Aorta (tissue), 5 donors: ENCODE measurements at regions not wholly inside any gene's neighbourhood (a gene's known extent, or its start where the extent isn't known, plus 50 kb on each side); places are given as distances from the start of the nearest gene placed in this dataset.
"Not testable (repeated sequence)": the region's sequence is repeated elsewhere in the genome, so short reads cannot be mapped to it uniquely, and the experiment has no call there.

Source experiments
- ATAC-seq: fragments of 200-7000 bp; cut with Tn5 transposase; one replicate; pipeline ENCODE4 v1.9.1; 2022; ENCODE audit warnings: moderate library complexity; ENCODE audit not compliant: low FRiP score
- DNase-seq, 2 donors: peaks; one replicate each; pipeline ENCODE4 v3.0.0-alpha.2; 2020
- H3K27ac ChIP-seq, 2 donors: one replicate each; pipeline ENCODE4 v1.5.1; 2013; ENCODE audit warnings: low read length in 2 of 2, mild to moderate bottlenecking in 2 of 2, moderate library complexity in 2 of 2, control low read depth in 1 of 2, inconsistent platforms in 1 of 2, low read depth in 1 of 2
- H3K27me3 ChIP-seq, 2 donors: one replicate each; pipeline ENCODE4 v1.6.1; 2013; ENCODE audit warnings: control low read depth in 1 of 2, low read length in 1 of 2, mild to moderate bottlenecking in 1 of 2, moderate library complexity in 1 of 2; ENCODE audit not compliant: insufficient read depth in 2 of 2, control insufficient read depth in 1 of 2
- H3K36me3 ChIP-seq, 2 donors: one replicate each; pipeline ENCODE4 v1.6.1; 2013; ENCODE audit warnings: control low read depth in 1 of 2, low read length in 1 of 2, mild to moderate bottlenecking in 1 of 2; ENCODE audit not compliant: insufficient read depth in 2 of 2, control insufficient read depth in 1 of 2
- H3K4me1 ChIP-seq, 2 donors: one replicate each; pipeline ENCODE4 v1.6.1; 2013; ENCODE audit warnings: low read length in 2 of 2, control low read depth in 1 of 2, mild to moderate bottlenecking in 1 of 2, moderate library complexity in 1 of 2; ENCODE audit not compliant: insufficient read depth in 2 of 2, control insufficient read depth in 1 of 2
- H3K4me3 ChIP-seq, 2 donors: one replicate each; pipeline ENCODE4 v1.5.1; 2013; ENCODE audit warnings: low read length in 2 of 2, control low read depth in 1 of 2, mild to moderate bottlenecking in 1 of 2
- H3K9me3 ChIP-seq: one replicate; pipeline ENCODE4 v1.6.1; 2013; ENCODE audit warnings: mild to moderate bottlenecking, low read length; ENCODE audit not compliant: control insufficient read depth
- WGBS, 2 donors: extraction: QIAGEN DNeasy Blood & Tissue Kit; methylation state at CpG; one replicate each; pipeline ENCODE4 v1.1.7; 2013; 5-methylcytosine and 5-hydroxymethylcytosine counted together
- intact Hi-C, 2 donors: fragments of 100-400 bp; cut with DNase I; formaldehyde crosslinking; loops; one replicate each; pipeline versions ENCODE4 v1.14.2 to v1.15.0; 2022
- donor health status: healthy with polysubstance abuse.
- donor health status: Bipolar disorder and iron deficiency.
- donor health status: DM: no; HTN: no; CAD: no.
- donor health status: DM: no; HTN: no; CAD: no.
- donor health status: DM: yes; HTN: yes; CAD: no.

DNA sequence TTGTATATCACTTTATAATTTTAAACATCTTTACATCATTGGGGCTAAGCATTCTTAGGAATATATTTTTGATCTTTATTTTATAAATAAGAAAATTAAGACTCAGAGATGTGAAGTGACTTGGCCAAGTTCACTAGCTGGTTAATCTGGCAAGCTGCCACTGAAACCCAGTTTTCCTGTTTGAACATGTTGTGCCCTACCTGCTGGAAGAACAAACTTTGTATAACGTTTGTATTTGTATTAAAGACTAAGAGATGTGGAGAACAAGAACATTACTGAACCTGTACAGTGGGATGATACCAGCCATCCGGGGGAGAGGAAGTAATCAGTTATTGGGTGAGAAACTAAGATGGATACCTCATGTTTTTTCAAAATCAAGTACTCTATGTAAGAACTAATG lies 77.2 kb upstream of the SIPA1L2 start:
- no peak for ATAC-seq
- intact Hi-C loops: no loop called here
- H3K4me3 ChIP-seq: no peak overlapping the region
- DNase-seq: no peak
- H3K36me3 ChIP-seq: no peaks in the 10 kb centered on the region
- no peaks in the 10 kb centered on the region for H3K4me1 ChIP-seq
- H3K9me3 ChIP-seq: no peaks in the 10 kb centered on the region
- 75 to 76% methylated on average over 2 of the region's 2 CpGs for WGBS, 2 donors
- H3K27ac ChIP-seq: no peak overlapping the region
- H3K27me3 ChIP-seq: no peaks in the 10 kb centered on the region

DNA sequence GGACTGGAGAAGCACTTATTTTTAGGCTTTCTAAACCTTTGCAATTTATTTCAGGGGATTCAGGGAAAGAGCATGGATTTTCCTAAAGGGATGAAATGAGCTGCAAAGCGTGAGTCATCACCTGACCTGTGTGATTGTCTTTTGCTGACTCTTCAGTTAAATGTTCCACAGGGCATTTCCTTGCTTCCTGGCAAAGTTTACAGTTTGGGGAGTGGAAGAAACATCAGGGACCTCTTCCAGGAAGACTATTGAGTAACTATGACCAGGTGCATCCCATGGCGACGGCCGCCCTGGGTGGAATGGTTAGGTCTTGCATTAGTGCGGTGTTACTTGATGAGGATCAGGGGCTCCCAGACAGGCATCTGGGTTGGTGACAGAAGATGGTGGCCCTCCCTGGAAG lies 79.5 kb upstream of the SIPA1L2 start:
- H3K27me3 ChIP-seq: no peaks in the 10 kb centered on the region
- no peaks in the 10 kb centered on the region for H3K4me1 ChIP-seq
- H3K36me3 ChIP-seq: no peaks in the 10 kb centered on the region
- H3K27ac ChIP-seq: no peak overlapping the region
- 93 to 94% methylated on average over 5 of the region's 5 CpGs for WGBS, 2 donors
- peaks cover 2% of the 10 kb centered on the region for H3K9me3 ChIP-seq
- ATAC-seq (no peak), DNase-seq (no peak)
- intact Hi-C loops: no loop called here
- H3K4me3 ChIP-seq: no peak overlapping the region

DNA sequence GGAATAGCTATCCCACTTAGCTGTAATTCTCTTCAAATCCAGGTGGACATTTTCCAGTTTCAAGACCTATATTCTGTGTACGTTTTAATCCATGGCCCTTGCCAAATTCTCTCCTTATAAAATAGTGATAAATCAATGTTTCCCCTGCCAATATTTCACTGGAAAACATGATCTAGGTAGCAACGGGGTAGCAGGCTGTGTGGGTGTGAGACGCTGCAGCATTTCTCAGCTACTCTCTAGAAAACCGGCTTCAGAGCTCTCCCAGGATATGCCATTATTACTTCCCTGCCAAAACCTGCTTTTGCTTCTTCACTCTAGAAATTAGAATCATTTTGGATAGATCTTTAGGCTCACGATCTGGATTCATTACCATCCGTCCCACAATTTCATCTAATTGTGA lies 82.1 kb upstream of the SIPA1L2 start:
- H3K36me3 ChIP-seq: no peaks in the 10 kb centered on the region
- intact Hi-C loops: no loop called here
- H3K4me3 ChIP-seq: no peak overlapping the region
- no peaks in the 10 kb centered on the region for H3K4me1 ChIP-seq
- WGBS, 2 donors: 68 to 72% methylated on average over 6 of the region's 6 CpGs
- H3K27ac ChIP-seq: no peak overlapping the region
- no peaks in the 10 kb centered on the region for H3K27me3 ChIP-seq
- ATAC-seq: no peak
- peaks cover 2% of the 10 kb centered on the region for H3K9me3 ChIP-seq
- no peak for DNase-seq

DNA sequence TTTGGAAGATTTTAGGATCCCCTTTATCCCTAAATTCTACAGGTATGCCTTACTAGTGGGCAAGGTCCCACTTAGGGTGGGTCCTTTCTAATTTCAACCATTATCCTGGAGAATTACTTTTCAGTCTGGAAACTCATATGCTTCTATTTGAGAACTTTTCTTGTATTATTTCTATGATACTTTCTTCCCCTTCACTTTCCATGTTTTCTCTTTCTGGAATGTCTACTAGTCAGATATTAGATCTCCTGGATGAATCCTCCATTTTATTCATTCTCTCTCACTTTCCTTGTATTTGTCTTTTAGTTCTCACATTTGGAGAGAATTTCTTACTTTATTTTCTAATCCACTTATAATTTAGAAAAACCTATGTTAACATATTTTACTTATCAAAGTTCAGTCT lies 83.9 kb upstream of the SIPA1L2 start:
- no peaks in the 10 kb centered on the region for H3K36me3 ChIP-seq
- DNase-seq (no peak), ATAC-seq (no peak)
- peaks cover 2% of the 10 kb centered on the region for H3K9me3 ChIP-seq
- intact Hi-C loops: no loop called here
- H3K27me3 ChIP-seq: no peaks in the 10 kb centered on the region
- H3K27ac ChIP-seq: no peak overlapping the region
- no peak overlapping the region for H3K4me3 ChIP-seq
- H3K4me1 ChIP-seq: no peaks in the 10 kb centered on the region

DNA sequence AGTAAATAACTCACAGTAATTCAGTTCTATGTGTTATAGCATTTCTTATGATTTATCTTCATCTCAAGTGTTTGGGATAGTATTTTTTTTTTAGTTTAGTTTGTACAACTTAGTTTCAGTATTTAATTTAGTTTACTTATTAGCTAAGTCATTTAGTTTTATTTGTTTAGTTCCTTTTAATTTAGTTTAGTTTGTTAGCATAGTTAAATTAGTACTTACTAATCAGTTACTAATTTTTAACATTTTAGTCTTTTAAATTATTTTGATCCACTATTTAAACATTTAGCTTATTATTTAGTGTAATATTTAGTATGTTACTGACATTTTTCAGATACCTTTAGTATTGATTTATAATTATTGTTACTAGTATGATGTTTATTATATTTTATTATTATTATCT lies 85.2 kb upstream of the SIPA1L2 start:
- Histone ChIP-seq H3K4me3 (no peak overlapping the region), H3K4me1 (no peaks in the 10 kb centered on the region), H3K9me3 (peaks cover 2% of the 10 kb centered on the region), H3K27ac (no peak overlapping the region), H3K27me3 (no peaks in the 10 kb centered on the region), H3K36me3 (no peaks in the 10 kb centered on the region)
- intact Hi-C loops: no loop called here
- no peak for DNase-seq
- no peak for ATAC-seq

DNA sequence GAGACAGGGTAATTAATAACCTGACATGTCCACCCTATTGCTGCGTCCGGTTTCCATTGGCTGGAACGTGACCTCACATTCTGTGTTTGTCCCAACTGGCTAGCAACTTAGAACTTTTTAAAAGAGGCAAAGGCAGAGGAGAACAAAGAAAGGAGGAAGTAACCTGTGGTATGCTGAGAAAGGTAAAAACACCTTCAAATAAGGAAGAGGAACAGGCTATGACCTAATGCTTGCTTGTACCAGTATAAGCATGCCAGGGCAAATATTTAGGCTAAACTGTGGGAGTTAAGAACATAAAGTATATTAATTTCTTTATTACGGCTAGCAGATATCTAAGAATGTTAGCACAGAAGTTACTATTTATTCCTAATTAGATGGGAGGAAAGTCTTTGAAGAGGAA lies 87.3 kb upstream of the MAP10 start:
- ATAC-seq, H3K4me1 ChIP-seq, H3K36me3 ChIP-seq, H3K27ac ChIP-seq, DNase-seq, H3K4me3 ChIP-seq, H3K9me3 ChIP-seq, H3K27me3 ChIP-seq, intact Hi-C loops: not testable (repeated sequence)
- WGBS, 2 donors: 81 to 87% methylated on average over 4 of the region's 4 CpGs

DNA sequence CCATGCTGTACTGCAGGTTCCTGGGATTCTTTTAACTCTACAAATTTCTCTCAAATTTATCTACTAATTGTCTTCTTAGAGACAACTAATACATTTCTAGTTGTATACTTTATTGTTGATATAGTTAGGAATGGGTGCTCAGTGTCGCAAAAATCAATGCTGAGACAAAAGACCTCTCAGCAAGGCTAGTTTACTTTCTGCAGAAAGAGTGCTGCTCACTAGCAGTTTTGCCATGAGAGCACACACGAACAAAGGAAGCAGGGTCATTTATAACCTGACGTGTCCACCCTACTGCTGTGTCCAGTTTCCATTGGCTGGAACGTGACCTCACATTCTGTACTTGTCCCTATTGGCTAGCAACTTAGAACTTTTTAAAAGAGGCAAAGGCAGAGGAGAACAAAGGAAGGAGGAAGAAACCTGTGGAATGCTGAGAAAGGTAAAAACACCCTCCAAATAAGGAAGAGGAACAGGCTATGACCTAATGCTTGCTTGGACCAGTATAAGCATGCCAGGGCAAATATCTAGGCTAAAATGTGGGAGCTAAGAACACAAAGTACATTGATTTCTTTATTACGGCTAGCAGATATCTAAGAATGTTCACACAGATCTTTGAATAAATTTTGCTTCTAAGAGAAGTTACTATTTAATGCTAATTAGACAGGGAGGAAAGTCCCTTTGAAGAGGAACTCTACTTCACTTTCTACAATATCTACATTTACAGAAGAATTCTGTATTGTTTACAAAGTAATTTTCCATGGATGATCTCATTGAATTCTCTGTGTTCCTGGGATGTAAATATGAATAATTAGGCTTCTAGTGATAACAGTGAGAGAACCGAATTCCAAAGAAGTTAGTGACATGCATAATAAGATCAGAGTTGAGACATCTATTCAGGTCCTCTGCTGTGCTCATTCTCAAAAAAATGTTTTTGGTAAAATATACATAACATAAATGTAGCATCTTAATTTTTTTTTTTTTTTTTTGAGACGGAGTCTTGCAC lies 86.0 kb upstream of the MAP10 start:
- Histone ChIP-seq H3K4me1 (no peaks in the 10 kb centered on the region), H3K27ac (no peak overlapping the region), H3K4me3 (no peak overlapping the region), H3K36me3 (no peaks in the 10 kb centered on the region), H3K9me3 (no peaks in the 10 kb centered on the region), H3K27me3 (no peaks in the 10 kb centered on the region)
- ATAC-seq (no peak), DNase-seq (no peak)
- intact Hi-C loops: no loop called here
- 85 to 87% methylated on average over 7 of the region's 7 CpGs for WGBS, 2 donors

DNA sequence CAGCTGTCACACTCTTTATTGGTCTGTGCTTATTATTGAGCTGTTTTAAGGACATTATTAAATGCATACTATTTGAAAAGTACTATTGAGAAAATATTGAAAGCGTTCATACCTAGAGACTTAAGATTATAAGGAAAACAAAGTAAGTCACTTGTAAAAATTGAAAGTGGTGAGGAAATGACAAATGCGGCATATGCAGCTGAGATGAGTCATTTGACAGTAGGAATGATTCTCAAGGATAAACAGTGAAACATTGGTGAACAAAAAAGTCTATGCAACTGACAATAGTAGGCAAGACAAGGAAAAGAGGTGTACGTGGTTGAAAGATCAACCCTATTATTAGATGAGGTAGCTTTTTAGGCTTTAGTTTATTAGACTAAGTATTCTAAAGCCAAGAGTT lies 82.6 kb upstream of the MAP10 start:
- ATAC-seq: no peak
- Histone ChIP-seq H3K27me3 (no peaks in the 10 kb centered on the region), H3K36me3 (no peaks in the 10 kb centered on the region), H3K9me3 (no peaks in the 10 kb centered on the region), H3K4me3 (no peak overlapping the region), H3K27ac (no peak overlapping the region), H3K4me1 (no peaks in the 10 kb centered on the region)
- intact Hi-C loops: no loop called here
- 79 to 81% methylated on average over 3 of the region's 3 CpGs for WGBS, 2 donors
- DNase-seq: no peak

DNA sequence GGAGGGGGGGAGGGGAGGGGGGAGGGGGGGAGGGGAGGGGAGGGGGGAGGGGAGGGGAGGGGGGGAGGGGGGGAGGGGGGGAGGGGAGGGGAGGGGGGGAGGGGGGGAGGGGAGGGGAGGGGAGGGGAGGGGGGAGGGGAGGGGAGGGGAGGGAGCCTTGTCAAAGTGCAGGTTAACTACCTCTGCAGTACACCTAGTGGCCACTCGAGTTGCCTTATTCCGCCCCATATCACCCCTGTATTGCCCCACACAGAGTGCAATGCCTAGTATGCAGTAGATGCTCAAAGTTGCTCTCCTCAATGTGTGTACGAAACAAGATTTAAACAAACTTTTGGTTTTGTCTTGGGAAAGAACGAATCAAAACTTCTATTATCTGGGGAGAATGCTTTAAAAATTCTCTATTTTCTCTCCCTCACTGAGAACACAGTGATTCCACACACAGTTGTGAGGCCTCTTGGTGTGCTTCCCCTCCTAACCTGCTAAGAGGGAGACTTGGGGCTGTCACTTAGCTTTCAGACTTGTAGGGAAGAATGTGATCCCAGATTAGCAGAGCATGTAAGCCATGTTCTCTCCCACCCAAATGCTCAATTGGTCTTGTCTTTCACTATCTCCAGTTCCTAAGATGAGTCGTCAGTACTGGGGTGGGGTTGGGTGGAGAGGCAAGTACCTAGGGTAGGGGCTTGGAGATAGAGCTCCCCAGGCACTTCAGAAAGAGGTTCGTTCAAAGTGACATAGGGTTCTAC lies 79.7 kb upstream of the MAP10 start:
- H3K27ac ChIP-seq: no peak overlapping the region
- no peak for DNase-seq
- no peaks in the 10 kb centered on the region for H3K36me3 ChIP-seq
- no peaks in the 10 kb centered on the region for H3K4me1 ChIP-seq
- WGBS, 2 donors: 88 to 89% methylated on average over 6 of the region's 6 CpGs
- H3K9me3 ChIP-seq: no peaks in the 10 kb centered on the region
- no peaks in the 10 kb centered on the region for H3K27me3 ChIP-seq
- H3K4me3 ChIP-seq: no peak overlapping the region
- ATAC-seq: no peak
- intact Hi-C loops: no loop called here
